Type B pancreatic cell (in vitro differentiated cells): ENCODE measurements at regions not wholly inside any gene's neighbourhood (a gene's known extent, or its start where the extent isn't known, plus 50 kb on each side); places are given as distances from the start of the nearest gene placed in this dataset.

ENCODE experiments used
- DNase-seq: peaks from one replicate; pipeline ENCODE4 v3.0.0; 2021; ENCODE audit warnings: mixed read lengths; ENCODE audit not compliant: unreplicated experiment; ENCODE audit errors: extremely low spot score
- H3K27ac Mint-ChIP-seq: 2 replicates; pipeline ENCODE4 v1.8.0; 2021; ENCODE audit warnings: mild to moderate bottlenecking, mixed read lengths
- H3K27me3 Mint-ChIP-seq: 2 replicates; pipeline ENCODE4 v1.8.0; 2021; ENCODE audit warnings: mixed read lengths
- H3K36me3 Mint-ChIP-seq: 2 replicates; pipeline ENCODE4 v1.8.0; 2021; ENCODE audit warnings: mixed read lengths
- H3K4me1 Mint-ChIP-seq: one replicate; pipeline ENCODE4 v1.8.0; 2021; ENCODE audit warnings: mixed read lengths; ENCODE audit not compliant: unreplicated experiment
- H3K4me3 Mint-ChIP-seq: 2 replicates; pipeline ENCODE4 v1.8.0; 2021; ENCODE audit warnings: mild to moderate bottlenecking, mixed read lengths
- H3K9me3 Mint-ChIP-seq: 2 replicates; pipeline ENCODE4 v1.8.0; 2021; ENCODE audit warnings: mixed read lengths
- TF ChIP-seq, protein P1 (sequence below): fragments of 200-600 bp; sonication (generic); conservative IDR thresholded peaks from 2 replicates; pipeline ENCODE4 v1.5.0; 2021; ENCODE audit warnings: antibody characterized with exemption, mild to moderate bottlenecking

DNA sequence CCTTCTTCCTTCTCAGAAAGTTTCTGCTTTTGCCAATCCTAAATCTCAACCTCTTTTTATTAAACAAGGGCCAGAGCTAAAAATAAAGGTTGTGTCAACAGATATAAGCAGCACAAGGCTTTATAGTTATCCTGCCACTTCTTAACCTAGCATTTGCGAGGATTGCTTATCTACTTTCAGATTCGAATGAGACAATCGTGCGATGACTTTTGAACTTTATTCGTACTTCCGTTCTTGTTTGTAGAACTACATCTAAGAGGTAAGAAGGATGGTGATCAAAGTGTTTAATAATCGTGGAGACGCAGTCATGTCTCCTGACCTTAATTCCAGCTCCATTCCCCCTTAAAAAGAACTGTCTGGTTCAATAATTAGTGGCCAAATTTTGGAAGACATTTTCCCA, 578.6 kb downstream of the PIK3C3 start:
- no peaks in the 10 kb centered on the region for H3K9me3 Mint-ChIP-seq
- peak overlapping the region; percentile 6 for H3K27ac Mint-ChIP-seq
- peaks cover 41% of the 10 kb centered on the region for H3K4me1 Mint-ChIP-seq
- no peak for DNase-seq
- no peaks in the 10 kb centered on the region for H3K36me3 Mint-ChIP-seq
- peak overlapping the region; percentile 11 for H3K4me3 Mint-ChIP-seq
- TF ChIP-seq, protein P1, sequence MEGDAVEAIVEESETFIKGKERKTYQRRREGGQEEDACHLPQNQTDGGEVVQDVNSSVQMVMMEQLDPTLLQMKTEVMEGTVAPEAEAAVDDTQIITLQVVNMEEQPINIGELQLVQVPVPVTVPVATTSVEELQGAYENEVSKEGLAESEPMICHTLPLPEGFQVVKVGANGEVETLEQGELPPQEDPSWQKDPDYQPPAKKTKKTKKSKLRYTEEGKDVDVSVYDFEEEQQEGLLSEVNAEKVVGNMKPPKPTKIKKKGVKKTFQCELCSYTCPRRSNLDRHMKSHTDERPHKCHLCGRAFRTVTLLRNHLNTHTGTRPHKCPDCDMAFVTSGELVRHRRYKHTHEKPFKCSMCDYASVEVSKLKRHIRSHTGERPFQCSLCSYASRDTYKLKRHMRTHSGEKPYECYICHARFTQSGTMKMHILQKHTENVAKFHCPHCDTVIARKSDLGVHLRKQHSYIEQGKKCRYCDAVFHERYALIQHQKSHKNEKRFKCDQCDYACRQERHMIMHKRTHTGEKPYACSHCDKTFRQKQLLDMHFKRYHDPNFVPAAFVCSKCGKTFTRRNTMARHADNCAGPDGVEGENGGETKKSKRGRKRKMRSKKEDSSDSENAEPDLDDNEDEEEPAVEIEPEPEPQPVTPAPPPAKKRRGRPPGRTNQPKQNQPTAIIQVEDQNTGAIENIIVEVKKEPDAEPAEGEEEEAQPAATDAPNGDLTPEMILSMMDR, result no peak
- no peaks in the 10 kb centered on the region for H3K27me3 Mint-ChIP-seq

DNA sequence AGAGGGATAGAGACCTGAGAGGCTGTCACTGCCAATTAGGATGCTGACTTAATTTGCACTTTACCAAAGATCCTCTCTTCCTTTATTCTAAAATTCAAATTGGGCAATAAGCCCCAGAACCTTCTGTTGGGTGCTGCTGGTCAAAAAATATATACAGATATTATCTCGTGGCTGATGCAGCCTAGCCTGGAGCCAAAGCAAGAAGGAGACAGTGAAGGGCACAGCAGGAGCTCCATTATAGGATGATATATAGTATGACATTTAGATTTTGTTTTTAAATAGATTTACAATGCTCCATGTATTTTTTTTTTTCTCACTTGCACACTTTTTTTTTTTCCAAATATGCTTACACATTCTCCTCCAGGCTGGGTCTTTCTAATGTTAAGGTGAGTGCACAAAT, 579.3 kb downstream of the PIK3C3 start:
- no peak for DNase-seq
- Mint-ChIP-seq H3K9me3 (no peaks in the 10 kb centered on the region), H3K4me1 (peaks cover 41% of the 10 kb centered on the region), H3K4me3 (no peak overlapping the region), H3K36me3 (no peaks in the 10 kb centered on the region), H3K27ac (no peak overlapping the region), H3K27me3 (no peaks in the 10 kb centered on the region)
- TF ChIP-seq, protein P1, result no peak

DNA sequence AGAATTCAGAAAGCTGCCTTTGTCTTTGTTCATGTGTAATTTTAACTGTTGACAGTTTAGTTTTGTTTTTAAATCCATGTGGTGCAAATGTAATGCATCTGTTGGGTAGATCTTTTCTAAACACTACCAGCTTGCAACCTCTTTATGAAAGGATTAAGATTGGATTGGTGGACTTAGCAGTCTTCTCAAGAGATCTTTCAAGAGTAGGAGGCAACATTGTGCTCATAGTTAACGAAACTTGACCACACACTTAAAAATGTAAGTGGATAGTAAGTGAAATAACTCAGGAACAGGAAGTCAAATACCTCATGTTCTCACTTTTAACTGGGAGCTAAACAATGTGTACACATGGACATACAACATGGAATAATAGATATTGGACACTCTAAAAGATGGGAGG, 579.0 kb downstream of the RIT2 start:
- no peak for DNase-seq
- Mint-ChIP-seq H3K4me1 (peaks cover 35% of the 10 kb centered on the region), H3K27ac (no peak overlapping the region), H3K4me3 (no peak overlapping the region), H3K9me3 (no peaks in the 10 kb centered on the region), H3K27me3 (no peaks in the 10 kb centered on the region), H3K36me3 (no peaks in the 10 kb centered on the region)
- TF ChIP-seq, protein P1, result no peak

DNA sequence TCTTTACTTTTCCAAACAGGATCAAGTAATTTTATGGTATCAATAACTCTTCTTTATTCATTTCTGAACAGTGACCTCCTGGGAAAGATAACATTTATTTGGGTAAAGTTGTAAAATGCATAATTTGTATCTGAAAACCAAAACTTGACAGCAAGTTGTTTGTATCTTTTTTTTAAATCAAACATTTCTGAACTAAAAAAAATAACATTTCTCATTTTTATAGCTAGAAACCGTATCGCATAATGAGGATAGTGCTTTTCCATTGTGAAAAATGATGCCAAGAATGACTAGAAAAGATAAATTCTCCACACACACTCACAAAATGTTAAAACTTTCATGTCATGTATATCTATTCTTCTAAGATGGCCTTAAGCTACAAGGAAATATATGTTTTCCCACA, 578.2 kb downstream of the RIT2 start:
- TF ChIP-seq, protein P1, result no peak
- H3K27ac Mint-ChIP-seq, result no peak overlapping the region
- no peaks in the 10 kb centered on the region for H3K27me3 Mint-ChIP-seq
- no peaks in the 10 kb centered on the region for H3K36me3 Mint-ChIP-seq
- DNase-seq, result no peak
- H3K4me3 Mint-ChIP-seq, result no peak overlapping the region
- H3K4me1 Mint-ChIP-seq, result peaks cover 35% of the 10 kb centered on the region
- H3K9me3 Mint-ChIP-seq, result no peaks in the 10 kb centered on the region

DNA sequence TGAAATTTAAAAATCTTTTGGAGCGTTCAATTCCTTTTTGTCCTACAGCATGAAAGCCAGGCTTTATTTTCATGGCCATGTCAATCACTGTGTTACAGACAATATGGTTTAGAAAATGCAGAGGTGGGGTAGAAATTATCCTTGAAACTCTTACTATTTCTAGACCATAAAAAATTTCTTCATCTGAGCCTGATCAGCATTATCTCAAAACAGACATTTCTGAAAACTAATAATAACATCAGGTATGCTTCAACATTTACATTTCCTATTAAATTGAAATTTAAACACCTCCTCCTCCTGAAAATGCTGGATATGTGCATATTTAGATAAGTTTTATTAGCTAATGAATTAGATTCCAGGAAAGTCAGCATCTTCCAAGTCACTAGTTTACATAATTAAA, 570.6 kb downstream of the RIT2 start:
- no peak overlapping the region for H3K4me3 Mint-ChIP-seq
- no peaks in the 10 kb centered on the region for H3K27me3 Mint-ChIP-seq
- TF ChIP-seq, protein P1, result no peak
- H3K36me3 Mint-ChIP-seq, result no peaks in the 10 kb centered on the region
- H3K27ac Mint-ChIP-seq, result no peak overlapping the region
- H3K4me1 Mint-ChIP-seq, result no peaks in the 10 kb centered on the region
- no peak for DNase-seq
- no peaks in the 10 kb centered on the region for H3K9me3 Mint-ChIP-seq

DNA sequence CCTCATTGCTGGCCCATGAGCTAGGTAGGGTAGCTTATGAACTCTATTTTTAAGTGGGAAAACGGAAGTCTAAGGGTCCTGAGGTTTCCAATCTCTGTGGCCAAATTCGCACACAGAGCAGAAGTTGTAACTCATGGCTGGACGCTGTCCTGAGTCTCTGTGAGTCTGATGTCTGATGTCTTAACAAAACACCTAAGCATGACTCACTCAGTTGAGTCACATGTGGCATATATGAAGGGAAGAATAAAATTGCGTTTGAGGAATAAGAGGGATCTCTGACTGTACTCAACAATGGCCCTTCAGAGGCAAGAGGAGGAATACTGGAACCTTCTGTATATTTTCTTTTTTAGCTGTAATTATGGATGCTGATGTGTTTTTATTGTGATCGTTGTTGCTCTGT, 569.7 kb downstream of the RIT2 start:
- Mint-ChIP-seq H3K36me3 (no peaks in the 10 kb centered on the region), H3K27ac (no peak overlapping the region), H3K27me3 (no peaks in the 10 kb centered on the region), H3K4me3 (no peak overlapping the region), H3K9me3 (no peaks in the 10 kb centered on the region), H3K4me1 (no peaks in the 10 kb centered on the region)
- no peak for DNase-seq
- TF ChIP-seq, protein P1, result no peak
